Activated CD4-positive, alpha-beta T cell treated with anti-CD3 and anti-CD28 coated beads for 48 hours (primary cell): ENCODE measurements at regions not wholly inside any gene's neighbourhood (a gene's known extent, or its start where the extent isn't known, plus 50 kb on each side); places are given as distances from the start of the nearest gene placed in this dataset.

ENCODE experiments used
- DNase-seq: peaks from one replicate; pipeline ENCODE4 v3.0.0-alpha.2; 2020

GRCh38 chr2:122433123-122433754 lies 677.8 kb downstream of the TSN start:
- DNase-seq: no peak

GRCh38 chr2:122445003-122445402 lies 689.6 kb downstream of the TSN start:
- no peak for DNase-seq

- DNase-seq: no peak
Observed at GRCh38 chr2:122446761-122447160, 691.3 kb downstream of the TSN start.

GRCh38 chr2:122447237-122447636 lies 691.8 kb downstream of the TSN start:
- no peak for DNase-seq

- DNase-seq: no peak
Observed at GRCh38 chr2:122451040-122451439, 695.6 kb downstream of the TSN start.

- no peak for DNase-seq
Observed at GRCh38 chr2:122451697-122452096, 696.2 kb downstream of the TSN start.

GRCh38 chr2:122469147-122469546 lies 713.7 kb downstream of the TSN start:
- no peak for DNase-seq

GRCh38 chr2:122471753-122472152 lies 716.3 kb downstream of the TSN start:
- DNase-seq: no peak

- no peak for DNase-seq
Observed at GRCh38 chr2:122478117-122478516, 722.7 kb downstream of the TSN start.

GRCh38 chr2:122478771-122479170 lies 723.3 kb downstream of the TSN start:
- DNase-seq: no peak

GRCh38 chr2:122480501-122481243 lies 725.2 kb downstream of the TSN start:
- DNase-seq: no peak

GRCh38 chr2:122481244-122481622 lies 725.8 kb downstream of the TSN start:
- DNase-seq: no peak

GRCh38 chr2:122481717-122482116 lies 726.3 kb downstream of the TSN start:
- no peak for DNase-seq

- DNase-seq: no peak
Observed at GRCh38 chr2:122486086-122486485, 730.6 kb downstream of the TSN start.

GRCh38 chr2:122486705-122487415 lies 731.4 kb downstream of the TSN start:
- DNase-seq: no peak

GRCh38 chr2:122491011-122491410 lies 735.6 kb downstream of the TSN start:
- DNase-seq: no peak

- no peak for DNase-seq
Observed at GRCh38 chr2:122500316-122501105, 745.1 kb downstream of the TSN start.

- DNase-seq: no peak
Observed at GRCh38 chr2:122506620-122507019, 751.2 kb downstream of the TSN start.

GRCh38 chr2:122507261-122507660 lies 751.8 kb downstream of the TSN start:
- DNase-seq: no peak

- DNase-seq: no peak
Observed at GRCh38 chr2:122512091-122512490, 756.6 kb downstream of the TSN start.

- DNase-seq: no peak
Observed at GRCh38 chr2:122514451-122514996, 759.1 kb downstream of the TSN start.

- no peak for DNase-seq
Observed at GRCh38 chr2:122515731-122516290, 760.4 kb downstream of the TSN start.

- DNase-seq: no peak
Observed at GRCh38 chr2:122516775-122517174, 761.3 kb downstream of the TSN start.
